ENCODE measurements at regions not wholly inside any gene's neighbourhood (a gene's known extent, or its start where the extent isn't known, plus 50 kb on each side); places are given as distances from the start of the nearest gene placed in this dataset.

- Histone ChIP-seq H3K4me2 (ENCODE audit: control insufficient read depth, extremely low read depth, insufficient read depth, low read depth, low read length) (no peak overlapping the region), H2AFZ (ENCODE audit: control insufficient read depth, low read length) (no peak overlapping the region), H3K4me1 (ENCODE audit: control insufficient read depth, extremely low read depth, insufficient read depth, low read length) (no peaks in the 10 kb centered on the region), H3K79me2 (ENCODE audit: control insufficient read depth, insufficient read depth, low read length) (no peaks in the 10 kb centered on the region), H3K9ac (ENCODE audit: control insufficient read depth, extremely low read depth, insufficient read depth, low read length) (no peak overlapping the region), H3K9me1 (ENCODE audit: control insufficient read depth, extremely low read depth, insufficient read depth, low read length) (no peaks in the 10 kb centered on the region), H4K20me1 (ENCODE audit: control insufficient read depth, extremely low read depth, insufficient read depth, low read length) (no peaks in the 10 kb centered on the region), H3K9me3 (ENCODE audit: control insufficient read depth, low read depth, low read length) (no peaks in the 10 kb centered on the region), H3K4me3 (ENCODE audit: control insufficient read depth in 2 of 3, extremely low read depth in 1 of 3, insufficient read depth in 2 of 3, low read depth in 1 of 3, low read length in 3 of 3) (no peak overlapping the region), H3K36me3 (ENCODE audit: control insufficient read depth in 2 of 2, extremely low read depth in 1 of 2, insufficient read depth in 2 of 2, low read length in 2 of 2) (no peaks in the 10 kb centered on the region), H3K27ac (ENCODE audit: control insufficient read depth, insufficient read depth, low read length) (no peak overlapping the region), H3K27me3 (ENCODE audit: control insufficient read depth, extremely low read depth, insufficient read depth, low read length) (no peaks in the 10 kb centered on the region)
- FAIRE-seq (no peak), DNase-seq (ENCODE audit: low read depth, low spot score) (no peak)
- dilution Hi-C loops (cut with MboI; ENCODE audit: extremely low pct_ligation_motif_present, low sequenced_read_pairs): no loop called here
- TF ChIP-seq, protein P1, sequence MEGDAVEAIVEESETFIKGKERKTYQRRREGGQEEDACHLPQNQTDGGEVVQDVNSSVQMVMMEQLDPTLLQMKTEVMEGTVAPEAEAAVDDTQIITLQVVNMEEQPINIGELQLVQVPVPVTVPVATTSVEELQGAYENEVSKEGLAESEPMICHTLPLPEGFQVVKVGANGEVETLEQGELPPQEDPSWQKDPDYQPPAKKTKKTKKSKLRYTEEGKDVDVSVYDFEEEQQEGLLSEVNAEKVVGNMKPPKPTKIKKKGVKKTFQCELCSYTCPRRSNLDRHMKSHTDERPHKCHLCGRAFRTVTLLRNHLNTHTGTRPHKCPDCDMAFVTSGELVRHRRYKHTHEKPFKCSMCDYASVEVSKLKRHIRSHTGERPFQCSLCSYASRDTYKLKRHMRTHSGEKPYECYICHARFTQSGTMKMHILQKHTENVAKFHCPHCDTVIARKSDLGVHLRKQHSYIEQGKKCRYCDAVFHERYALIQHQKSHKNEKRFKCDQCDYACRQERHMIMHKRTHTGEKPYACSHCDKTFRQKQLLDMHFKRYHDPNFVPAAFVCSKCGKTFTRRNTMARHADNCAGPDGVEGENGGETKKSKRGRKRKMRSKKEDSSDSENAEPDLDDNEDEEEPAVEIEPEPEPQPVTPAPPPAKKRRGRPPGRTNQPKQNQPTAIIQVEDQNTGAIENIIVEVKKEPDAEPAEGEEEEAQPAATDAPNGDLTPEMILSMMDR (optimal IDR thresholded peaks at IDR 0.05 in 1 of 3, IDR thresholded peaks at IDR 0.05 in 1 of 3, conservative IDR thresholded peaks at IDR 0.05 in 1 of 3; ENCODE audit: extremely low read depth in 1 of 3, insufficient read depth in 2 of 3, low read length in 3 of 3): no peak
- TF ChIP-seq EZH2 (IDR thresholded peaks at IDR 0.05; ENCODE audit: low read length): no peak
Measured at GRCh38 chr1:221347706-221348105, 394.2 kb downstream of the DUSP10 start.

DNA sequence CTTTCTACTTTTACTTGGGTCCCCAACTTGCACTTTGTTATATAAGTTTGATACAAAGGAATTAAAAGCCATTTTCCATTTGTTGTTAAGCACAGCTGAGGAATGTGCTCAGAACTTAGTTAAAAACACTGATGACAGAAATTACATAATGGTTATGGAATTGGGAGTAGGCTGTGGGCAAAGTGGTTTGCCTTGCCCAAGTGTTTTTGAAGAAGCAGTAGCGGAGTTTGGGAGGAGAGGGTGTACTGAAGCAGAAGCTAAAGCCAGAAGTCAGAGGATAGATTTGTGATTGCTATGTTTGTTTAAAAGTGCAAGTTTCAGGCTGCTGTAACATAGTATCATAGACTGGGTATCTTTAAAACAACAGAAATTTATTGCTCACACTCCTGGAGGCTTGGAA, 391.8 kb downstream of the DUSP10 start:
- Histone ChIP-seq H3K27me3 (ENCODE audit: control insufficient read depth, extremely low read depth, insufficient read depth, low read length) (no peaks in the 10 kb centered on the region), H4K20me1 (ENCODE audit: control insufficient read depth, extremely low read depth, insufficient read depth, low read length) (no peaks in the 10 kb centered on the region), H3K79me2 (ENCODE audit: control insufficient read depth, insufficient read depth, low read length) (no peaks in the 10 kb centered on the region), H3K4me2 (ENCODE audit: control insufficient read depth, extremely low read depth, insufficient read depth, low read depth, low read length) (no peak overlapping the region), H2AFZ (ENCODE audit: control insufficient read depth, low read length) (no peak overlapping the region), H3K27ac (ENCODE audit: control insufficient read depth, insufficient read depth, low read length) (no peak overlapping the region), H3K4me3 (ENCODE audit: control insufficient read depth in 2 of 3, extremely low read depth in 1 of 3, insufficient read depth in 2 of 3, low read depth in 1 of 3, low read length in 3 of 3) (no peak overlapping the region), H3K9me3 (ENCODE audit: control insufficient read depth, low read depth, low read length) (no peaks in the 10 kb centered on the region), H3K9me1 (ENCODE audit: control insufficient read depth, extremely low read depth, insufficient read depth, low read length) (no peaks in the 10 kb centered on the region), H3K36me3 (ENCODE audit: control insufficient read depth in 2 of 2, extremely low read depth in 1 of 2, insufficient read depth in 2 of 2, low read length in 2 of 2) (no peaks in the 10 kb centered on the region), H3K4me1 (ENCODE audit: control insufficient read depth, extremely low read depth, insufficient read depth, low read length) (no peaks in the 10 kb centered on the region), H3K9ac (ENCODE audit: control insufficient read depth, extremely low read depth, insufficient read depth, low read length) (no peak overlapping the region)
- no peak for FAIRE-seq
- dilution Hi-C loops (cut with MboI; ENCODE audit: extremely low pct_ligation_motif_present, low sequenced_read_pairs): no loop called here
- no peak for DNase-seq (ENCODE audit: low read depth, low spot score)
- no peak for TF ChIP-seq EZH2 (IDR thresholded peaks at IDR 0.05; ENCODE audit: low read length)
- TF ChIP-seq, protein P1 (optimal IDR thresholded peaks at IDR 0.05 in 1 of 3, IDR thresholded peaks at IDR 0.05 in 1 of 3, conservative IDR thresholded peaks at IDR 0.05 in 1 of 3; ENCODE audit: extremely low read depth in 1 of 3, insufficient read depth in 2 of 3, low read length in 3 of 3): no peak
